Neural progenitor cell (in vitro differentiated cells): ENCODE measurements at regions not wholly inside any gene's neighbourhood (a gene's known extent, or its start where the extent isn't known, plus 50 kb on each side); places are given as distances from the start of the nearest gene placed in this dataset.

Experiments used
- DNase-seq: peaks from one replicate; pipeline ENCODE4 v3.0.0-alpha.2; 2016; ENCODE audit warnings: low spot score
- H2AFZ ChIP-seq: fragments of 200-600 bp; sonication (generic); replicated peaks from 2 replicates; pipeline ENCODE4 v1.6.1; 2016; ENCODE audit warnings: antibody characterized with exemption
- H3F3A ChIP-seq: fragments of 200-600 bp; sonication (generic); 2 replicates; pipeline ENCODE4 v1.6.1; 2016; ENCODE audit warnings: antibody characterized with exemption, low read depth
- H3K27ac ChIP-seq: fragments of 200-600 bp; sonication (generic); 2 replicates; pipeline ENCODE4 v1.5.1; 2016; ENCODE audit warnings: mild to moderate bottlenecking
- H3K27me3 ChIP-seq: fragments of 200-600 bp; sonication (generic); 2 replicates; pipeline ENCODE4 v1.6.1; 2016; ENCODE audit warnings: mild to moderate bottlenecking, moderate library complexity
- H3K36me3 ChIP-seq: fragments of 200-600 bp; sonication (generic); 2 replicates; pipeline ENCODE4 v1.5.1; 2016
- H3K4me1 ChIP-seq: fragments of 200-600 bp; sonication (generic); 2 replicates; pipeline ENCODE4 v1.6.1; 2016; ENCODE audit warnings: mixed run types
- H3K4me2 ChIP-seq: fragments of 200-600 bp; sonication (generic); 2 replicates; pipeline ENCODE4 v1.6.1; 2016
- H3K4me3 ChIP-seq: fragments of 200-600 bp; sonication (generic); 2 replicates; pipeline ENCODE4 v1.5.1; 2016
- H3K79me2 ChIP-seq: fragments of 200-600 bp; sonication (generic); 2 replicates; pipeline ENCODE4 v1.6.1; 2016; ENCODE audit warnings: low read depth
- H3K9ac ChIP-seq: fragments of 200-600 bp; sonication (generic); 2 replicates; pipeline ENCODE4 v1.6.1; 2016
- H3K9me3 ChIP-seq: fragments of 200-600 bp; sonication (generic); 2 replicates; pipeline ENCODE4 v1.5.1; 2016; ENCODE audit warnings: low read depth
- H4K20me1 ChIP-seq: fragments of 200-600 bp; sonication (generic); 2 replicates; pipeline ENCODE4 v1.6.1; 2016; ENCODE audit warnings: low read depth
- H3K27ac Mint-ChIP-seq: 3 replicates; pipeline ENCODE4 v1.8.0; 2021; ENCODE audit warnings: mixed read lengths
- H3K27me3 Mint-ChIP-seq: 2 replicates; pipeline ENCODE4 v1.8.0; 2022; ENCODE audit warnings: low read depth, mild to moderate bottlenecking, inconsistent platforms, moderate library complexity, mixed read lengths; ENCODE audit not compliant: insufficient read depth
- H3K36me3 Mint-ChIP-seq: 3 replicates; pipeline ENCODE4 v1.8.0; 2021; ENCODE audit warnings: mixed read lengths
- H3K4me1 Mint-ChIP-seq: 3 replicates; pipeline ENCODE4 v1.8.0; 2021; ENCODE audit warnings: mixed read lengths
- H3K4me3 Mint-ChIP-seq: 3 replicates; pipeline ENCODE4 v1.8.0; 2021; ENCODE audit warnings: mild to moderate bottlenecking, moderate library complexity, mixed read lengths
- H3K9me3 Mint-ChIP-seq: 3 replicates; pipeline ENCODE4 v1.8.0; 2020; ENCODE audit warnings: mixed read lengths
- EZH2 ChIP-seq: fragments of 200-600 bp; sonication (generic); IDR thresholded peaks from 2 replicates; pipeline ENCODE4 v1.6.1; 2017; ENCODE audit warnings: antibody characterized with exemption, mild to moderate bottlenecking, moderate library complexity
- EZH2phosphoT487 ChIP-seq: fragments of 200-600 bp; sonication (generic); IDR thresholded peaks from 2 replicates; pipeline ENCODE4 v1.6.1; 2017; ENCODE audit warnings: antibody characterized with exemption
- TF ChIP-seq, protein P1 (sequence below): fragments of 200-600 bp; sonication (generic); IDR thresholded peaks from 2 replicates; pipeline ENCODE4 v1.5.1; 2017; ENCODE audit warnings: antibody characterized with exemption, mild to moderate bottlenecking

DNA sequence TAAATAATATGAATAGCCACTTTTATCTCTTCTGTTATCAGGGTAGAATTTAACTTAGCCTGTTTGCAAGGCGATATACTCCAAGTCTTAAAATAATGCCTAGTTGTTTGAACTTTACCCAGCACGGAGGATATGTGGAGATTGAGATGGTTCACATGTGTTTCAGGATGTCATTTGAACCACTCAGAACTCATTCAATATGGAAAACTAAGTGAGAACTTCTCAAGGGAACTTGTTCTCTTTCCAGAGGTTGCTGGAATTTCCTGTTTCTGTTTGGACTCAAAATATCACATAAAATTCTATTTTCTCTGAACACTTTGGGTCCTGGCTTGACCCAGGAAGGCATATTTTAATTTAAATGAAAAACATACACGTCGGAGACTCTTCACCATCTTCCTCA, 139.1 kb upstream of the MYO10 start:
- Mint-ChIP-seq H3K9me3 (no peaks in the 10 kb centered on the region), H3K27me3 (no peaks in the 10 kb centered on the region), H3K36me3 (no peaks in the 10 kb centered on the region), H3K4me3 (no peak overlapping the region), H3K4me1 (no peaks in the 10 kb centered on the region), H3K27ac (no peak overlapping the region)
- H4K20me1 ChIP-seq: no peaks in the 10 kb centered on the region
- no peak for DNase-seq
- no peaks in the 10 kb centered on the region for H3F3A ChIP-seq
- H3K36me3 ChIP-seq: no peaks in the 10 kb centered on the region
- TF ChIP-seq, protein P1, sequence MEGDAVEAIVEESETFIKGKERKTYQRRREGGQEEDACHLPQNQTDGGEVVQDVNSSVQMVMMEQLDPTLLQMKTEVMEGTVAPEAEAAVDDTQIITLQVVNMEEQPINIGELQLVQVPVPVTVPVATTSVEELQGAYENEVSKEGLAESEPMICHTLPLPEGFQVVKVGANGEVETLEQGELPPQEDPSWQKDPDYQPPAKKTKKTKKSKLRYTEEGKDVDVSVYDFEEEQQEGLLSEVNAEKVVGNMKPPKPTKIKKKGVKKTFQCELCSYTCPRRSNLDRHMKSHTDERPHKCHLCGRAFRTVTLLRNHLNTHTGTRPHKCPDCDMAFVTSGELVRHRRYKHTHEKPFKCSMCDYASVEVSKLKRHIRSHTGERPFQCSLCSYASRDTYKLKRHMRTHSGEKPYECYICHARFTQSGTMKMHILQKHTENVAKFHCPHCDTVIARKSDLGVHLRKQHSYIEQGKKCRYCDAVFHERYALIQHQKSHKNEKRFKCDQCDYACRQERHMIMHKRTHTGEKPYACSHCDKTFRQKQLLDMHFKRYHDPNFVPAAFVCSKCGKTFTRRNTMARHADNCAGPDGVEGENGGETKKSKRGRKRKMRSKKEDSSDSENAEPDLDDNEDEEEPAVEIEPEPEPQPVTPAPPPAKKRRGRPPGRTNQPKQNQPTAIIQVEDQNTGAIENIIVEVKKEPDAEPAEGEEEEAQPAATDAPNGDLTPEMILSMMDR: no peak
- TF ChIP-seq EZH2phosphoT487: no peak
- TF ChIP-seq EZH2: no peak
- H3K4me1 ChIP-seq: no peaks in the 10 kb centered on the region
- no peak overlapping the region for H3K9ac ChIP-seq
- H3K27me3 ChIP-seq: no peaks in the 10 kb centered on the region
- no peaks in the 10 kb centered on the region for H3K9me3 ChIP-seq
- H3K79me2 ChIP-seq: no peaks in the 10 kb centered on the region
- no peak overlapping the region for H3K27ac ChIP-seq
- no peak overlapping the region for H2AFZ ChIP-seq
- no peak overlapping the region for H3K4me2 ChIP-seq
- H3K4me3 ChIP-seq: no peak overlapping the region

GRCh38 chr5:17076272-17076671, 140.2 kb upstream of the MYO10 start:
- Mint-ChIP-seq H3K9me3 (no peaks in the 10 kb centered on the region), H3K36me3 (no peaks in the 10 kb centered on the region), H3K4me3 (no peak overlapping the region), H3K27ac (no peak overlapping the region), H3K27me3 (no peaks in the 10 kb centered on the region), H3K4me1 (no peaks in the 10 kb centered on the region)
- Histone ChIP-seq H3F3A (no peaks in the 10 kb centered on the region), H4K20me1 (no peaks in the 10 kb centered on the region), H3K4me3 (no peak overlapping the region), H3K27ac (no peak overlapping the region), H3K4me2 (no peak overlapping the region), H3K4me1 (no peaks in the 10 kb centered on the region), H3K79me2 (no peaks in the 10 kb centered on the region), H2AFZ (no peak overlapping the region), H3K9me3 (no peaks in the 10 kb centered on the region), H3K36me3 (no peaks in the 10 kb centered on the region), H3K27me3 (no peaks in the 10 kb centered on the region), H3K9ac (no peak overlapping the region)
- DNase-seq: no peak
- TF ChIP-seq, protein P1: no peak
- TF ChIP-seq EZH2phosphoT487 (no peak), EZH2 (no peak)

DNA sequence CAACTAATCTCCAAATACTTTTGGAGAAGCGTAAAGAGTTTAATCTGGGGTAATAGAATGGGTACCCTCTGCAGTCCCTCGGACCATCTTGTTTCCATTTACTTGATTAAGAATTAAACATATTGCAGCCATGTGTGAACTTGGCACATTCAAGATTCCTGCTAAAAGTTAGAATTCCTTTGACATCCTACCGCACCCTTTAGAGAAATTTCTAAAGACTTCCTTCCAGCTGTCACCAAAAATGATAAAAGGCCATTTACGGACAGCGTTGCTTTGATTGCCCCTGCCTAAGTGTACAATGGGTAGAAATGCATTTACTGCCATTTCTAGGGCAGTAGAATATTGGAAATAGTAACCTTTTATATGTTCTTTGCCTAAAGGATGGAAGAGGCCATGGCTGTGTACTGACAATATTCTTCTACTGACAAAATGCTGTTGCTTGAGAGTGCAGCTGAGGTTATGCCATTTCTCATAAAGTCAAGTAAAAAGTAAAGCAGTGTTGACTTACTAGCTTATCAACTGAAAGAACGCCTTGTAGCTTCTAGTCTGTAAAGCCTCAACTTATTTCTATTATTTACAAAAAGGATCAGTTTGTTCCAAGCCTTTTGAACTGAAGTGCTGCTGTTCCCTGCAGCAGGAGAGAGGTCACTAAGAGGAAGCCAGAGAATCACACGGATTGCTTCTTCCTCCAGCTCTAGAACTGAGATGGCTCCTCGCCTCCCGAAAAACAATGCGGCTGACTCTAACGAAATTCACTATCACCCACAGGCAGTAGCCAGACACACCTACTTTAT, 139.8 kb upstream of the BASP1 start:
- H3F3A ChIP-seq: no peaks in the 10 kb centered on the region
- no peak for DNase-seq
- H3K79me2 ChIP-seq: no peaks in the 10 kb centered on the region
- H4K20me1 ChIP-seq: no peaks in the 10 kb centered on the region
- Mint-ChIP-seq H3K9me3 (no peaks in the 10 kb centered on the region), H3K4me3 (no peak overlapping the region), H3K36me3 (no peaks in the 10 kb centered on the region), H3K27ac (no peak overlapping the region), H3K27me3 (peaks cover under 1% of the 10 kb centered on the region), H3K4me1 (no peaks in the 10 kb centered on the region)
- no peak for TF ChIP-seq EZH2phosphoT487
- TF ChIP-seq, protein P1: no peak
- TF ChIP-seq EZH2: no peak
- peak overlapping the region; percentile 54 for H2AFZ ChIP-seq
- no peaks in the 10 kb centered on the region for H3K36me3 ChIP-seq
- no peaks in the 10 kb centered on the region for H3K27me3 ChIP-seq
- no peaks in the 10 kb centered on the region for H3K4me1 ChIP-seq
- H3K27ac ChIP-seq: no peak overlapping the region
- H3K4me3 ChIP-seq: no peak overlapping the region
- H3K9ac ChIP-seq: no peak overlapping the region
- no peaks in the 10 kb centered on the region for H3K9me3 ChIP-seq
- H3K4me2 ChIP-seq: no peak overlapping the region
